IPS DF 19.7 (cell line): ENCODE measurements at regions not wholly inside any gene's neighbourhood (a gene's known extent, or its start where the extent isn't known, plus 50 kb on each side); places are given as distances from the start of the nearest gene placed in this dataset.
"Not testable (repeated sequence)": the region's sequence is repeated elsewhere in the genome, so short reads cannot be mapped to it uniquely, and the experiment has no call there.

ENCODE experiments used
- DNase-seq: peaks from one replicate; pipeline ENCODE4 v3.0.0-alpha.2; 2013; ENCODE audit warnings: low read depth, low spot score

DNA sequence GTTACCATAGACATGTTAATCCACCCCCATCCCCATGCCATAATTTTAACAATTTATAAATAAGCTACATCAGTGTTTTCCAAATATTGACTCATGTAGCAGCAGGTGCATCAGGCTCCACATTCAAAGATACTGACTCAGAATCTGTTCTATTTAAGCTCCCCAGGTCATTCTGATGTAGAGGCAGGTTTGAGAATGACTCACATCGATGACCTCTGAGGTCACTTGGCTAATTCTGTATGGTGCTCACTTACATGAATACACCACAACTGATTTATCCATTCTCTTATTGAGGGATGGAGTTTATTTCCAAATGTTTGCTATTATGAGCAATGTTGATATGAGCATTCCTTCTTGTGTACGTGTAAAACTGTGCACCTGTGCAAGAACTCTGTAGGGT, 1159.0 kb downstream of the TYW1 start:
- DNase-seq: no peak

DNA sequence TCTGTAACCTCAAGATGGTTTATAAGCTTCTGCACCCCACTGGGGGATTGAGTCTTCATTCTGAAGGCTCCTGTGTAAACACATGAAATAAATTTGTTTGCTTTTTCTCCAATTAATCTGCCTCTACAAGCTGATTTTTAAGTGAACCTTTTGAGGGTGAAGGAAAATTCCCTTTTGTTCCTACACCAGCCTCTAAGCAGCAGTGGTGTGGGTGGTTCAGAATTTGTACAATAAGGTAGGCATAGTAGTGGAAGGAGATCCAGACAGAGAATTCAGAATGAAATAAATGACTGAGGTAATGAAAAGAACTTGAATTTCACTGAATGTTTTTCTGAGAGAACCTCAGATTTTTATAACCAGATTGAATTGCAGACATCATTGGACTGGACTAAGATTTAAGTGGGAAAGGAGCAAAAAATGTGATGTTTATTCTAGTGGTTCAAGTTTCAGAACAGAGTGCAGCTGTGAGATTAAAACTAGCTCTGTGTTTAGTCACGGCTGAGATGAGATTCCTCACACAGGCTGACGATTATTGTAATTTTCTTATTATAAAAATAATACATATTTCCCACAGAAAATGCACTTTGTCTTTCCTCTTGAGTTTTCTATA, 1162.2 kb downstream of the TYW1 start:
- no peak for DNase-seq

DNA sequence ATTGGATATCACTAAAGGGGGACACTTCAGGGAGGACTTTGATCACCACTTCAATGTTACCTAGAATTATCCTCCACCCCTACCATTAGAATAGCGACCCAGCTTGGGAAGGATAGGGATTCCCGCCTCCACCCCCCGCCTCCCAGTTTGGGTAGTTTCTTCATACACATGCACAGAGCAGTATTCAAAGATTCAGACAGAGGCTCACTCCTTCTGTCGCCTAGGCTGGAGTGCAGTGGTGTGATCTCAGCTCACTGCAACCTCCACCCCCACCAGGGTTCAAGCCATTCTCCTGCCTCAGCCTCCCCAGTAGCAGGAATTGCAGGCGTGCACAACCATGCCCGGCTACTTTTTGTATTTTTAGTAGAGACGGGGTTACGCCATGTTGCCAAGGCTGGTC, 1166.1 kb downstream of the TYW1 start:
- no peak for DNase-seq

DNA sequence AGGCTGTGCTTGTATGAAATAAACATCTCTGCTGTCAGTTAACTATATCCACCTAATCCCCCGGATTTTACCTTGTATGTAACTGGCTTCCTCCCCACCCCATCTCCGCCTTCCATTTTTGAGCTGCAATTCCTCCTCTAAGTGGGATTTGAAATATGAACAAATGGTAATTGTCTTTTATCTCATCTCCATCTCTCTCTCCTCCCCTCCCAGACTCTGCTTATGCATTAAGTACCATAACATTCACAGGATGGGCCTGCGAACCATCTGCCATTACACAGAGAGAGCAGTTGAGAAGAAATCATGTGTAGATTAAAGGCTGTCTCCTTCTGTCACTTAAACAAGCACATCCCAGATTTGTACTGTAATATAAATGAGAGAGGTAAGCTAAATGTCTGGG, 1169.9 kb downstream of the TYW1 start:
- no peak for DNase-seq

DNA sequence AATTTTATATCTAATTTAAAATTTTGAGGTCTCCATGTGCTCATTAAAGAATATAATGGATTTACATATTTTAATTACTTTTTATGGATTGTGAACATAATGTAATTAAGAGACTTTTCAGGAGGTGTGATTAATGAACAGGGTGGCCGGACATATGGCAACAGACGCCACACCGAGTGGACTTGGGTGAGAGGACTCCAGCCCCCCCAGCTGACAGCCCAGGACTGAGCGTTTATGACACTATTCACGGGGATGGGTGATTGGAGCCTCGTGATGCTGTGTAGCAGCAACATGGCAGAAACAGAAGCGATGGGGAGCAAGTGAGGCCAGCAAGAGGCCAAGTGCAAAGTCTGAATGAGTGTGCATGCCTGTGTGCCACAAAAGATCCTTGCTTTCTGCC, 1176.9 kb downstream of the TYW1 start:
- DNase-seq: no peak

DNA sequence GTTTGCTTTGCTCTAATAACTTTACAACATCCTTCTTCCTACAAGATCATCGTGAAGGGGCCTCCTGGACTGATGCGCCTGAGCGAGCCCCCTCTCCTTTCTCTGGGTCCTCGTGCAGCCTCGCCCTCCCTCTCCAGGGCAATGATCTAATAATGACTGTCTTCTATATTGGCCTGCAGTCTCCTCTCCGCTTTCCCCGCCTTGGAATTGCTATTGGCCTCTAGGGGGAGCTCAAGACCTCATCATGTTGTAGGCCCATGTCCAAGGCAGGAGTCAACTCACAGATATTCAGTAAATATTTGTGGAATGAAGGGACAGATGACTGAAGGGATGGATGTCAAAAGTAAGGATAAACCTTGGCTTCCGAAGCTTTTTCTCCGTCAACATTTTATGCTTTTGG, 1180.3 kb downstream of the TYW1 start:
- peak; percentile 2 for DNase-seq

DNA sequence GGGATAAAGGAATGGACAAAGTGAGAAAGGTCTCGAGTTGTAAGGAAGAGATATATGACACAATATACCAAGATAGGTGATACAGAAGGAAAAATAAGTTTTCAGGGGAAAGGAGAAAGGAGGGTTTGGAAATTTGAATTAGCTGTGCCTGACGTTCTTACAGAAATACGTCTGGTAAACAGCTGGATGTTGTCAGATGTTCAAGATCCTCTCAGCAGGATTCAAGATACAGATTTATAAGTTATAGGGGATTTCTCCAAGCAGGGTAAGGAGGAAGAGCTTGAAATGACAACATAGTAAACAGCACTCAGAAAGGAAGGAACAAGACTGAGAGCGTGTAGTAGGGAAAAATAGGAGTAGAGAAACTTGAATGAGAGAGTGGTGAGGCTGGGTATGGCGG, 1184.1 kb downstream of the TYW1 start:
- DNase-seq: no peak

DNA sequence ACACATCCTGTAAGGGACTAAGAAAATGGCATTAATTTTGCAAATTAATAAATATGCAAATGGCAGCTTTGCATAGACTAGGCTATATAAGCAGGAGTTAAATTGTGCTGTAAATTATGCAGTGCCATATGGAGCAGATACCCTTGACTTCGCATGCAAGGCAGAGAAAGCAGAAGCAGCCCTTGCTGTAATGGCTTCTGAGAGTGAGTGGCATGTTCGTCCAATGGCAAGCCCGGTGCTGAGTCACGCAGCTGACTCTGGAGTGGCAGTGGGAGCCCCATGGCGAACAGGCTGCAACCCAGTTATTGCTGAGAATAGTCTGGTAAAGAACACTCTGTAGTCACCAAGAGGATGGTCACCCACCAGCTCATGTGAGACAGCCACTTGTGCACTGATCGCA, 1186.5 kb downstream of the TYW1 start:
- no peak for DNase-seq

DNA sequence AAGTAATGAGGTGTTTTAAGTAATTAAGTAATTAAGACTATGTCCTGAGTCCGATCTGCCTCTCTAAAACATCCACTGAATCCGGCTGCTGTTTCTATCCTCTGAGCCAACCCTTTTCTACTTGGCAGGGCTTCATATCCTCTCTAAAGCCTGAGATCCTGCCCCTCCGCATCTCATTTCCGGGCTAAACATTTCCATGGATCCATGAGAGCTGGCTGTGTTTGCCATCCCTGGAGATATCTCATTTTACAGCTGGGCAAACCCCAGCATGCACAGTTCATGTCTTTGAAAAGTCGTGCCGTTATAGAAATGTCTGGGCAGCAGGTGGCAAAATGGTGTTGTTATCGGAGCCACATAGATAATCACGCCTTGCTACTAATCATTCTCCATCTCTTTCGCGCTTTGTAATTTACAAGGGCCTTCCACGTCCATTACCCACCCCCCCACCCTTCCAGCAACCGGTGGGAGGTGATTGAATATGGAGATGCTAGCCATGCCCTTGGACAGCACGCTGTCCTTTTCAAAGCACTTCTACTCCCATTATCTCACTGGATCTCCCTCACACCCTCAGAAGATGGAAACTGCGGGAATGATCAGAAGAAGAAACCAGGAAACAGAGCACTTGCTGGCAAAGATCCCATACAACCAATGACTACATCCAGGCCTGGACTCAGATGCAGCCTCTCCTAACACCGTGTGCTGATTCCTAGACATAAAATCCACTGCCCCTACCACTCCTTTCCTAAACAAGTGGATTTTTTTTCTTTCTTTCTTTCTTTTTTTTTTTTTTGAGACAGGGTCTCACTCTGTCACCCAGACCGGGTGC, 1189.2 kb downstream of the TYW1 start:
- no peak for DNase-seq

DNA sequence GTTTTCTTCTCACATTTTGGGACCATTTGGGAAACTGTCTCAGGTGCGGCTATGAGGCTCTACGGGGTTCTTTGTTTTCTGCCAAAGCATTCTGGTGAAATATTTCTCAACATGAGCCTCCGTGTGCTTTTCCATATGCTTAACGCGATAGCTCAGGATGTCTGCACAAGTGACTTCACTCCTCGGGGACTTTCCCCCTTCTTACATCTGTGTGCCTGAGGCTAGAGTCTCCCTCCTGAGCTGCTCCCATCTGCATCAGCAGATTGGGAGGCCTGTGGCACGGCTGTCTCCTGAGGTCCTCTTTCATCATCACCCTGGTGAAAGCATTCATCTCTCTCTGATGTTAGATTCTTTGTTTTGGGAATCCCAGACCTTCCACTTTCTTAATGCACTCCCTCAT, 1190.9 kb downstream of the TYW1 start:
- no peak for DNase-seq

DNA sequence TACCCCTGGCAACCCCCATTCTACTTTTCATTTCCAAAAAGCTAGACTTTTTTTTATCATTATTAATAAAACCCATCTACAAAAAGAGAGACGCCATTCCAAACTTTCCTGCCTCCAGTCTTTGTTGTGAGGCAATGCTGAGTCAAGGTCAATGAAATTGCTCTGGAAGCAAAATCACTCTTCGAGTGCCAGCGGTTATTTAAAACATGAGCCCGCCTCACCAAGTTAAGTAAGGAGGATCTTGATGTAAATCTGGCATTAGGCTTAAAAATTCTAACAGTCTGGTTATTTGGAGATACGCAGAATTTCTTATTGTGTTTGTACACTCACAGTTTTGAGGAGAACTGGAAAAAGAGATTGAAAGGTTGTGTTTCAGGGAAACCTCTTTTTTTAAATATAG, 1196.3 kb downstream of the TYW1 start:
- DNase-seq: no peak

DNA sequence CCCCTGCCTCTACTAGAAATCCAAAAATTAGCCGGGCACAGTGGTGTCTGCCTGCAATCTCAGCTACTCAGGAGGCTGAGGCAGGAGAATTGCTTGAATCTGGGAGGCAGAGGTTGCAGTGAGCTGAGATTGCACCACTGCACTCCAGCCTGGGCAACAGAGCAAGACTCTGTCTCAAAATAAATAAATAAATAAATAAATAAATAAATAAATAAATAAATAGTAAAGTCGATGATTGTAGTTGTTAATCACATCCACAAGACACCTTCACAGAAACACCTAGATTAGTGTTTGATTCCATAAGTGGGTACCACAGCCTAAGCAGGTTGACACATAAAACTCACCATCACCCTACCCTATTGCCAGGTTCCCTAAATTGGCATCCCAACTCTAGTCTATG, 1199.0 kb downstream of the TYW1 start:
- not testable (repeated sequence) for DNase-seq

DNA sequence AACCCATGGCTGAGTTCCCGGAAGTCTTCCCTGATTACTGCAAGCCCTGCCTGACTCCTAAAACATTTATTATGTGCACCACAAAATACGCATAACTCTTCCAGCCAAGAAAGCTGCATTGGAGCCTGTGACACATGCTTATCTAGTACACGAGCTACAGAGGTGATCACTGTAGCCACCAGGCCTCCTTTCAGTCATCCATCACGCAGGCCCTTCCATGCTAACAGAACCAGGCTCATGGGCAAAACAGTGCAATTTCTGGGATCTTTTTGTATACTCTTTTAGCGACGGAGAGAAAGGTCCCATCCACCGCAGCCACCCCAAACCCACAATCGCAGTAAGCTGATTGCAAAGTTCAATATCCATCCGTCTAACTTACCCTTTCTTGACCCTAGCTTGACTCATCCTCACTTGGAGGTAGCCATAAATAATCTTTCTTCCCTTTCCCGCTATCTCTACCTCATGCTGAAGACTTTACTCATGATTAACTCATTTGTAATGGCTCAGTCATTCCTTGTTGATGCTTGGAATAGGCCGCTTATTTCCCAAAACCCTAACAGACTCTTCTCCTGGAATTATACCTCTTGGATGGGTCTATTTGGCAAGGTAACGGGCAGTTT, 1203.5 kb downstream of the TYW1 start:
- DNase-seq: no peak

DNA sequence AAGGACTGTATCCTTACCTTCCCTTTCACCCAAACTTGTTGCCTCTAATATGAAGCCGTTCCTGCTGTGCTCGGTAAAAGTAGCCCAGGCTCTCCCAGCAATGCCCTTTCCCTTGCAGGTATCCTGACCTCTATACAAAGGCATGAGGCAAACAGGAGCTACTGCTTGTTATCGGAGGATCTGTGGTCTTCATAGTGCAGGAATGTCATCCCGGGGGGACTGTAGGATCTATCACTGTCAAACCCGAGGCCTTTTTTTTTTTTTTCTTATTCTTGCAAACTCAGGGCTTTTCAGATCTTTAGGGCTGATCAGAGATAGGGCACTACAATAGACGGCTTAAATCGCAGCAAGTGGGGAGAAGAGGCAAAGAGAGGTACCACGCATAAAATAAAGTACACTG, 1206.6 kb downstream of the TYW1 start:
- DNase-seq: no peak

DNA sequence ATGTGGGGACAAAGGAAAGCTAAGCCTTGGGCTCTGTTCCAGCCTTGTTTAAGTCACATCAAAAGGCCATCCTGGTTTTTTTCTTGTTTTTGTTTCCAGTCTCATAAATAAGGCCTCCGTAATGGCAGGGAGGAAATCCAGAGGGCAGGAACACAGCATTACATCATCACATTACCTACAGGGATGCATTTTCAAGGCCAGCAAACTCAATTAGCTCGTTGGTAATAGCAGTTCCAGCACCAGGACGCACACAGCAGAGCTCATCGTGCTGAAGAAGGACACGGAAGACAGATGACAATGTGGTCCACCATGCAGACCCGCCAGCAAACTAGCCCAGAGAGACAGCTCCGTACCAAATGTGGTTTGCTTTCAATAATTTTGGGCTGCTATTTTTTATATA, 1209.2 kb downstream of the TYW1 start:
- DNase-seq: no peak

DNA sequence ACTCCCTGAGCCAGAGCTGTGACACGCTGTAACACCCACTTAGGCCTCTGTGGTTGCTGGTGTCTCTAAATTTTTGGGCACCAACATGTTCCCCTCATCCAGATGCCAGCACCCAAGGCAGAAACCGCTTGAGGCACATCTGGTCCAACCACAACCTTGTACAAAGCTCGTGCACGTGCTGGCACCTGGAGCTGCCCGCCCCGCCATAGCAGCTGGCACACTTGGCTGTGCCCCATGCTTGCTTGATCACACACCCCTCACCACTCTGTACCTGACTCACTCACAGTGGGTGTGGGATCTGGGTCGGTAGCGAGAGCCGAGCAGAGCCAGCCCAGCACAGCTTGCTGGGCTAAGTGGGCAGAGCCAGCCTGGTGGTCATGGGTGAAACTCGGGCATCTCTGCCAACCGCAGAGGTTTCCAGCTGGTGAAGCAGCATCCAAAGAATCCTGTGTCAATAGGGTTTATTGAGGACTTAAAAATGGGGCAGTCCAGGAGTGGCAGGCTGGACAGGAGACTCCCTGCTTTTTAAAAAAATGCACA, 1210.4 kb downstream of the TYW1 start:
- DNase-seq: no peak

DNA sequence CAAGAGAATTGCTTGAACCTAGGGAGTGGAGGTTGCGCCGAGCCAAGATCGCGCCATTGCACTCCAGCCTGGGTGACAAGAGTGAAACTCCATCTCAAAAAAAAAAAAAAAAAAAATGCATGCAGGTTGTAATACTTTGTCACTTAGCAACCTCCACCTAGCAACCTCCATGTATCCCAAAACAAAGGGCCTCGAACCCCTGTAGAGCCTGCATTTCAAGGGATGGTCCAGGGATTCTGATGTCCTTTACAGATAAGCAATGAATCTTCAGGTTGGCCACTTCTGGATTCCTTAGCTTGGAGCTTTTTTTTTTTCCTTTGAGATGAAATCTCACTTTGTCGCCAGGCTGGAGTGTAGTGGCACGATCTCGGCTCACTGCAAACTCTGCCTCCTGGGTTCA, 1211.0 kb downstream of the TYW1 start:
- DNase-seq: no peak

DNA sequence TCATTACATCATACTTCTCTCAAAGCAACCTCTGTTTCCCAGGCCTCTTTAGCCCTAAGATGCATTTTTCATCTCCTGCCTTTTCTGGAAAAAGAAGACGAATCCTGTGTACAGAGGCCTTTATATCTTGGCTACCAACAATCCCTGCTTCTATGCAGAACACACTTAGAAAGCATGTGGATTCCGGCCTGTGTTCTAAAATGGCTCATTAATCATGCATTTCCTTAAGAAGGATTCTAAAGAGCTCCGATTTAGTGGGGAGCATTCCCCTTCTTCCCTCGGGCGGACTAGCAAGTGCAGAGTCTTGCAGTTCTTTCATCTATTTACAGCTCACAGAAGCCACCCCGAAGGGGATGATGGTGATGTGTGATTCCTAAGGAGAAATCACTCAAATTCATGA, 1212.9 kb downstream of the TYW1 start:
- DNase-seq: no peak

DNA sequence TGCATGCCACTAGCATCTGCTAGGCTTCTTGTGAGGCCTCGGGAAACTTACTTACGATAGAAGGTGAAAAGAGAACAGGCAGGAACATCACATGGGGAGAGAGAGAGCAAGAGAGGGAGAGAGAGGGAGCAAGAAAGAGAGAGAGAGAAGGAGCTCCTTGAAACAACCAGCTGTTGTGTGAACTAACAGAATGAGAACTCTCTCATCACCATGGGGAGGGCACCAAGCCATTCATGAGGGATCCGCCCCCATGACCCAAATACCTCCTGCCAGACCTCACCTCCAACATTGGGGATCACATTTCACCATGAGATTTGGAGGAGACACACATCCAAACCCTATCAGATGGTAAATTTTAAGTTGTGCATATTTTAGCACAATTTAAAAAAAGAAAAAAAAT, 1217.2 kb downstream of the TYW1 start:
- DNase-seq: no peak

DNA sequence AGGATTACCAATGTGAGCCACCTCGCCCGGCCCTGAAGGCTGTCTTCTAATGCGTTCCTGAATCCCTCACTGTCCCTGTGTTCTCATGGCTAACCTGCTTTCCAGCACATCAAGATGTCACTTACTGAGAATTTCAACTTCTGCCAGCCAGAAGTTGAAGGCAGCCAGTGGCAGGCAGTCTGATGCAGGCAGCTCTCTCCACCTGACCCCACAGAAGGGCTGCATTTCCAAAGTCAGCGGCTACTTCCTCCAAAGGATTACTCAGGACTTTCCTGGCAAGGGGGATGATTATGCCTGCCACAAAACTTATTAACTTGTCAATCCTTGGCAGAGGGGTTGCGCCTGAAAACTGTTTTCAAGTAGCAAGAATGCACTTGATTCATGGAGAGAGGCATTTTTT, 1219.4 kb downstream of the TYW1 start:
- DNase-seq: no peak

DNA sequence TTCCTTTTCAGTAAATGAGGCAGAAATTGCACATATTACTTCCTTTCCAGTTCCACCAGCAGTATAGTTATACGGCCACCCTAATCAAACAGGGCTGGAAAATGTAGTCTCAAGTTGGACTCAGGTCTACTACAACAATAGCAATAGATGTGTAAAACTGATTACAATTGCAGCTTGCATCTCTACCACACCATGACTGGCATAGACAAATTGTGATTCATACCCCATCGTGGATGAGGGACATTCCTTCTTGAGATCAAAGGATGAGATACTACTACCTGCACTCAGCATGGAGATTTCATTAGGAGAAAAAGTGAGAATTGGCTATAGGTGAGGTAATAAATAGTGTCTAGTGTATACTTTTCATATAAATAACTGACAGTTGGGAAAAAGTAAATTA, 1220.8 kb downstream of the TYW1 start:
- DNase-seq: no peak

DNA sequence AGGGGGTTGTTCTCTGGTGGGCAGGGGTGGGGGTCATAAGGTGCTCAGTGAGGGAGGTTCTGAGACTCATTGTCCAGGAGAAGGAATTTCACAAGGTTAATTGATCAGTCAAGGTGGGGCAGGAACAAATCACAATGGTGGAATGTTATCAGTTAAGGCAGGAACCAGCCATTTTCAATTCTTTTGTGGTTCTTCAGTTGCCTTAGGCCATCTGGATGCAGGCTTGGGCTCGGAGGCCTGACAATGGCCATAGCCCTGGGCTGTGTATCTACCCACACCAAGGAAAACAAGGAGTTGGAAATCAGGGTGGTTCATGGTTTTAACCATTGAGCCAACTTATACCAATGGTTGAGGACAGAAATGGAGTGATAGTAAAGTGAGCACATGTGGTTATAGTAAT, 1221.8 kb downstream of the TYW1 start:
- DNase-seq: no peak

DNA sequence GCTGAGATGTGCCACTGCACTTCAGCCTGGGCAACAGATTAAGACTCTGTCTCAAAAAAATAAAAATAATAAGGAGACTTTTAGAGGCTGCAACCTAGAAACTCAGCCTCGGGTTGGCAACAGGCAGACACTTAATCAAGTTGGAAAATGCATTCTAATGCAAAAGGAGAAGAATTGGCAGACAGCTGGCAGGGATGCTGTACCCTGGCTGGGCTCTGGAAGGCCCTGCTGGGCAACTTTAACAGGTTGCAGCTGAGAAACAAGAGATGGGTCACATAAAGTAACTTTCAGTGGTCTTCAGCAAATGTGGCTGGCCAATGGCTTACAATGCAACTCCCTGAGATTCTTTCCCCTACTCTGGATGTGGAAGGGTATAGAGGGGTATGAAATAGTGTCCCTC, 1225.7 kb downstream of the TYW1 start:
- DNase-seq: no peak
